Karpas-422 (cell line): ENCODE measurements at regions not wholly inside any gene's neighbourhood (a gene's known extent, or its start where the extent isn't known, plus 50 kb on each side); places are given as distances from the start of the nearest gene placed in this dataset.

Experiments used
- DNase-seq: peaks from one replicate; pipeline ENCODE4 v3.0.0-alpha.2; 2015
- H2AFZ ChIP-seq: fragments of 200-600 bp; sonication (generic); 2 replicates; pipeline ENCODE4 v1.6.1; 2014; ENCODE audit warnings: antibody characterized with exemption, low read length, mixed read lengths
- H3K27ac ChIP-seq: fragments of 200-600 bp; sonication (generic); 2 replicates; pipeline ENCODE4 v1.5.1; 2014; ENCODE audit warnings: mild to moderate bottlenecking, low read length, moderate library complexity
- H3K27me3 ChIP-seq: fragments of 200-600 bp; sonication (generic); 2 replicates; pipeline ENCODE4 v1.6.1; 2014; ENCODE audit warnings: low read length, mixed read lengths
- H3K36me3 ChIP-seq: fragments of 200-600 bp; sonication (generic); 2 replicates; pipeline ENCODE4 v1.6.1; 2014; ENCODE audit warnings: low read length, mixed read lengths; ENCODE audit not compliant: insufficient read depth
- H3K4me1 ChIP-seq: fragments of 200-600 bp; sonication (generic); 2 replicates; pipeline ENCODE4 v1.6.1; 2014; ENCODE audit warnings: mild to moderate bottlenecking, low read length, mixed read lengths
- H3K4me2 ChIP-seq: fragments of 200-600 bp; sonication (generic); 2 replicates; pipeline ENCODE4 v1.6.1; 2014; ENCODE audit warnings: low read length, low read depth, mild to moderate bottlenecking; ENCODE audit not compliant: poor library complexity, severe bottlenecking
- H3K4me3 ChIP-seq: fragments of 200-600 bp; sonication (generic); 2 replicates; pipeline ENCODE4 v1.5.1; 2014; ENCODE audit warnings: mild to moderate bottlenecking, antibody characterized with exemption, low read length, mixed read lengths
- H3K79me2 ChIP-seq: fragments of 200-600 bp; sonication (generic); 2 replicates; pipeline ENCODE4 v1.6.1; 2014; ENCODE audit warnings: mild to moderate bottlenecking, low read length, mixed read lengths
- H3K9ac ChIP-seq: fragments of 200-600 bp; sonication (generic); 2 replicates; pipeline ENCODE4 v1.6.0; 2014; ENCODE audit warnings: low read length
- H3K9me2 ChIP-seq: fragments of 200-600 bp; sonication (generic), shearing (Covaris generic); replicated peaks from 2 replicates; pipeline ENCODE4 v1.6.0; 2014; ENCODE audit warnings: mild to moderate bottlenecking, low read length, moderate library complexity; ENCODE audit not compliant: insufficient read depth
- H3K9me3 ChIP-seq: fragments of 300-700, 200-600 bp; sonication (generic); 2 replicates; pipeline ENCODE4 v1.6.1; 2014; ENCODE audit warnings: low read length, mixed read lengths
- H4K20me1 ChIP-seq: fragments of 200-600 bp; sonication (generic); 2 replicates; pipeline ENCODE4 v1.6.1; 2014; ENCODE audit warnings: mild to moderate bottlenecking, antibody characterized with exemption, low read length, low read depth; ENCODE audit not compliant: insufficient read depth

GRCh38 chr6:40900791-40901190 is 138.2 kb downstream of the UNC5CL start:
- no peaks in the 10 kb centered on the region for H3K27me3 ChIP-seq
- no peaks in the 10 kb centered on the region for H3K4me1 ChIP-seq
- no peaks in the 10 kb centered on the region for H3K79me2 ChIP-seq
- no peak overlapping the region for H3K4me2 ChIP-seq
- no peaks in the 10 kb centered on the region for H3K9me3 ChIP-seq
- DNase-seq: no peak
- no peak overlapping the region for H3K9ac ChIP-seq
- H3K27ac ChIP-seq: no peak overlapping the region
- H3K36me3 ChIP-seq: no peaks in the 10 kb centered on the region
- H3K9me2 ChIP-seq: no peaks in the 10 kb centered on the region
- no peak overlapping the region for H2AFZ ChIP-seq
- no peaks in the 10 kb centered on the region for H4K20me1 ChIP-seq
- no peak overlapping the region for H3K4me3 ChIP-seq

- Histone ChIP-seq H3K27ac (no peak overlapping the region), H2AFZ (no peak overlapping the region), H3K9ac (no peak overlapping the region), H3K9me3 (no peaks in the 10 kb centered on the region), H3K4me1 (no peaks in the 10 kb centered on the region), H3K4me3 (no peak overlapping the region), H3K9me2 (no peaks in the 10 kb centered on the region), H3K4me2 (no peak overlapping the region), H4K20me1 (no peaks in the 10 kb centered on the region), H3K79me2 (no peaks in the 10 kb centered on the region), H3K36me3 (no peaks in the 10 kb centered on the region), H3K27me3 (no peaks in the 10 kb centered on the region)
- DNase-seq: no peak
Observed at GRCh38 chr6:40899684-40900155, 139.3 kb downstream of the UNC5CL start.

GRCh38 chr6:40898073-40898472 is 140.9 kb downstream of the UNC5CL start:
- no peak overlapping the region for H3K9ac ChIP-seq
- H3K4me3 ChIP-seq: no peak overlapping the region
- no peaks in the 10 kb centered on the region for H3K36me3 ChIP-seq
- H4K20me1 ChIP-seq: no peaks in the 10 kb centered on the region
- no peak for DNase-seq
- no peak overlapping the region for H3K27ac ChIP-seq
- no peaks in the 10 kb centered on the region for H3K79me2 ChIP-seq
- no peak overlapping the region for H3K4me2 ChIP-seq
- H2AFZ ChIP-seq: no peak overlapping the region
- H3K27me3 ChIP-seq: no peaks in the 10 kb centered on the region
- no peaks in the 10 kb centered on the region for H3K9me3 ChIP-seq
- no peaks in the 10 kb centered on the region for H3K4me1 ChIP-seq
- H3K9me2 ChIP-seq: no peaks in the 10 kb centered on the region

GRCh38 chr6:40897390-40898003 is 141.5 kb downstream of the UNC5CL start:
- H3K9me2 ChIP-seq: no peaks in the 10 kb centered on the region
- H3K27ac ChIP-seq: no peak overlapping the region
- H3K36me3 ChIP-seq: no peaks in the 10 kb centered on the region
- no peak for DNase-seq
- no peaks in the 10 kb centered on the region for H3K4me1 ChIP-seq
- no peak overlapping the region for H2AFZ ChIP-seq
- H3K27me3 ChIP-seq: no peaks in the 10 kb centered on the region
- H4K20me1 ChIP-seq: no peaks in the 10 kb centered on the region
- no peak overlapping the region for H3K4me2 ChIP-seq
- H3K79me2 ChIP-seq: no peaks in the 10 kb centered on the region
- H3K4me3 ChIP-seq: no peak overlapping the region
- no peaks in the 10 kb centered on the region for H3K9me3 ChIP-seq
- no peak overlapping the region for H3K9ac ChIP-seq

- H3K9me3 ChIP-seq: no peaks in the 10 kb centered on the region
- H3K9me2 ChIP-seq: no peaks in the 10 kb centered on the region
- no peaks in the 10 kb centered on the region for H3K4me1 ChIP-seq
- H4K20me1 ChIP-seq: no peaks in the 10 kb centered on the region
- no peak overlapping the region for H3K4me2 ChIP-seq
- no peak overlapping the region for H3K9ac ChIP-seq
- no peak overlapping the region for H2AFZ ChIP-seq
- no peak overlapping the region for H3K27ac ChIP-seq
- DNase-seq: no peak
- no peaks in the 10 kb centered on the region for H3K36me3 ChIP-seq
- no peak overlapping the region for H3K4me3 ChIP-seq
- no peaks in the 10 kb centered on the region for H3K27me3 ChIP-seq
- no peaks in the 10 kb centered on the region for H3K79me2 ChIP-seq
Observed at GRCh38 chr6:40896696-40897095, 142.3 kb downstream of the UNC5CL start.

- Histone ChIP-seq H3K4me2 (no peak overlapping the region), H3K9ac (no peak overlapping the region), H3K27ac (no peak overlapping the region), H3K4me1 (no peaks in the 10 kb centered on the region), H3K27me3 (no peaks in the 10 kb centered on the region), H4K20me1 (no peaks in the 10 kb centered on the region), H3K79me2 (no peaks in the 10 kb centered on the region), H2AFZ (no peak overlapping the region), H3K36me3 (no peaks in the 10 kb centered on the region), H3K9me3 (no peaks in the 10 kb centered on the region), H3K9me2 (no peaks in the 10 kb centered on the region), H3K4me3 (no peak overlapping the region)
- no peak for DNase-seq
Observed at GRCh38 chr6:40894962-40895799, 143.8 kb downstream of the UNC5CL start.

- Histone ChIP-seq H3K79me2 (no peaks in the 10 kb centered on the region), H3K27ac (no peak overlapping the region), H3K4me2 (no peak overlapping the region), H2AFZ (no peak overlapping the region), H3K9me2 (no peaks in the 10 kb centered on the region), H3K9me3 (no peaks in the 10 kb centered on the region), H3K4me1 (no peaks in the 10 kb centered on the region), H3K4me3 (no peak overlapping the region), H3K27me3 (no peaks in the 10 kb centered on the region), H4K20me1 (no peaks in the 10 kb centered on the region), H3K36me3 (no peaks in the 10 kb centered on the region), H3K9ac (no peak overlapping the region)
- DNase-seq: no peak
Observed at GRCh38 chr6:40893021-40893420, 146.0 kb downstream of the UNC5CL start.

- no peaks in the 10 kb centered on the region for H3K9me3 ChIP-seq
- H3K36me3 ChIP-seq: no peaks in the 10 kb centered on the region
- H2AFZ ChIP-seq: no peak overlapping the region
- no peak overlapping the region for H3K4me2 ChIP-seq
- no peak for DNase-seq
- H3K9ac ChIP-seq: no peak overlapping the region
- no peaks in the 10 kb centered on the region for H4K20me1 ChIP-seq
- H3K27ac ChIP-seq: no peak overlapping the region
- H3K27me3 ChIP-seq: no peaks in the 10 kb centered on the region
- H3K4me1 ChIP-seq: no peaks in the 10 kb centered on the region
- H3K4me3 ChIP-seq: no peak overlapping the region
- H3K79me2 ChIP-seq: no peaks in the 10 kb centered on the region
- H3K9me2 ChIP-seq: no peaks in the 10 kb centered on the region
Observed at GRCh38 chr6:40892223-40892622, 146.8 kb downstream of the UNC5CL start.
